Spinal cord (tissue), 9 donors: ENCODE measurements at regions not wholly inside any gene's neighbourhood (a gene's known extent, or its start where the extent isn't known, plus 50 kb on each side); places are given as distances from the start of the nearest gene placed in this dataset.
A peak's percentile ranks its signal among the peaks of the same experiment; 100 is the strongest.

ENCODE experiments used
- DNase-seq, 6 donors: peaks; one replicate each; pipeline versions ENCODE4 v3.0.0 to v3.0.0-alpha.2; 2013 to 2015; ENCODE audit warnings: low spot score in 6 of 6, low read depth in 4 of 6
- H3K27ac ChIP-seq: one replicate; pipeline ENCODE4 v1.5.1; 2013; ENCODE audit warnings: low read depth, low read length, control low read depth
- H3K27me3 ChIP-seq: one replicate; pipeline ENCODE4 v1.6.1; 2013; ENCODE audit warnings: low read length; ENCODE audit not compliant: control insufficient read depth, insufficient read depth
- H3K36me3 ChIP-seq: one replicate; pipeline ENCODE4 v1.6.1; 2013; ENCODE audit warnings: low read length; ENCODE audit not compliant: control insufficient read depth, insufficient read depth
- H3K4me1 ChIP-seq: one replicate; pipeline ENCODE4 v1.6.1; 2013; ENCODE audit warnings: low read length; ENCODE audit not compliant: control insufficient read depth, insufficient read depth
- H3K4me3 ChIP-seq: one replicate; pipeline ENCODE4 v1.5.1; 2013; ENCODE audit warnings: low read depth, low read length, control low read depth
- H3K9me3 ChIP-seq: one replicate; pipeline ENCODE4 v1.6.1; 2013; ENCODE audit warnings: low read length; ENCODE audit not compliant: control insufficient read depth, insufficient read depth
- WGBS: methylation state at CpG from one replicate; pipeline ENCODE4 v1.1.5; 2013; ENCODE audit warnings: missing lambda C conversion rate; ENCODE audit not compliant: insufficient coverage; 5-methylcytosine and 5-hydroxymethylcytosine counted together
- donor health status: healthy.

- 76% methylated on average over 5 of the region's 5 CpGs for WGBS
- H3K27me3 ChIP-seq = no peaks in the 10 kb centered on the region
- no peaks in the 10 kb centered on the region for H3K36me3 ChIP-seq
- H3K9me3 ChIP-seq = peaks cover 3% of the 10 kb centered on the region
- no peak overlapping the region for H3K27ac ChIP-seq
- peak in 1 of 6 donors; percentile 72 for DNase-seq
- no peak overlapping the region for H3K4me3 ChIP-seq
- H3K4me1 ChIP-seq = no peaks in the 10 kb centered on the region
Observed at GRCh38 chr9:7375013-7375511, 424.5 kb downstream of the DMAC1 start.

- Histone ChIP-seq H3K9me3 (no peaks in the 10 kb centered on the region), H3K36me3 (no peaks in the 10 kb centered on the region), H3K27me3 (no peaks in the 10 kb centered on the region), H3K4me1 (no peaks in the 10 kb centered on the region), H3K4me3 (no peak overlapping the region), H3K27ac (no peak overlapping the region)
- 93% methylated on average over 2 of the region's 3 CpGs for WGBS
- no peak for DNase-seq
Observed at GRCh38 chr9:7370988-7371387, 428.6 kb downstream of the DMAC1 start.

DNA sequence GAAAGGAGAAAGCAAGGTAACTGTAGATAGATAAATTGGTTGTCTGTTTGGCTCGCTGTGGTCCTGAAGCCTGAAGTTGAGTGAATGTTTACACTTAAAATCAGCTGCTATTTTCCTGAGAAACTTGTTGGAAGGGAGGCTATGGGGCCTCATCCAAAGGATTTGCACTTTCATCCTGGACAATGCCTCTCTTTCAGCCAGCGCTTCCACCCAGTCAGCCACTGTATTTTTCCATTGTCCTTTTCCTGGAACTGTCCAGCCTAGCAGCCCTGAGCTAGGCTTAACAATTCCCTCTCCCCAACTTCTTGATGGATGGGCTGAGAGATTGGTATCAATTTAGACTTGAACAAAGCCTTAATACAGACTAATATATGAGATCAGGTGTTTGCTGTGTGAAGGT lies 429.2 kb downstream of the DMAC1 start:
- no peak for DNase-seq

DNA sequence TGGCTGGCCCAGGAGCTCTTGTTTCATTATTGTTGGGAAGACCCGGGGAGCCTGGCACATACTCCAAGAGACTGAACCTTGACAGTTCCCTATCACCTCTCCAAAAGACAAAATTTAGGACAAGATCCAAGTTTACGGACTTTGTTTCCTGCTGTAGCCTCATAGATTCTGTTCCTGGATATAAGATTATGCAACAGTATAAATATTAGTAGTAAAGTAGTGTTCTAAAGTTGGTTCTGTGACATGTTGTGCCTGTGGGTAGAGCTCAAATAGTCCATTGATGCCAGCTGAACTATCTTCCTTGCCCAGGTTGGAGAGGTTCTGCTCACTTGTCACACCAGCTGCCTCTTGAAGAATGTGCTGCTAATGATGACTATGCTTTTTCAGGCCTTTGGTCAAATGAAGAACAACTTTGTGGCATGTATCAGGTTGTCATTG lies 430.2 kb downstream of the DMAC1 start:
- DNase-seq = no peak
- Histone ChIP-seq H3K27me3 (no peaks in the 10 kb centered on the region), H3K27ac (no peak overlapping the region), H3K9me3 (no peaks in the 10 kb centered on the region), H3K4me3 (no peak overlapping the region), H3K4me1 (no peaks in the 10 kb centered on the region), H3K36me3 (no peaks in the 10 kb centered on the region)
- WGBS = no CpG with 5 or more reads among the region's 2 CpGs

More for the DNA sequence above, 429.2 kb downstream of the DMAC1 start:
- H3K36me3 ChIP-seq = no peaks in the 10 kb centered on the region
- H3K27ac ChIP-seq = no peak overlapping the region
- H3K27me3 ChIP-seq = no peaks in the 10 kb centered on the region
- no peaks in the 10 kb centered on the region for H3K4me1 ChIP-seq
- no peaks in the 10 kb centered on the region for H3K9me3 ChIP-seq
- 75% methylated on average over 1 of the region's 2 CpGs for WGBS
- H3K4me3 ChIP-seq = no peak overlapping the region

GRCh38 chr9:7368410-7369292 lies 430.9 kb downstream of the DMAC1 start:
- H3K4me1 ChIP-seq = no peaks in the 10 kb centered on the region
- no peaks in the 10 kb centered on the region for H3K27me3 ChIP-seq
- no peaks in the 10 kb centered on the region for H3K36me3 ChIP-seq
- DNase-seq = no peak
- no peaks in the 10 kb centered on the region for H3K9me3 ChIP-seq
- WGBS = 66% methylated on average over 5 of the region's 6 CpGs
- no peak overlapping the region for H3K27ac ChIP-seq
- no peak overlapping the region for H3K4me3 ChIP-seq

DNA sequence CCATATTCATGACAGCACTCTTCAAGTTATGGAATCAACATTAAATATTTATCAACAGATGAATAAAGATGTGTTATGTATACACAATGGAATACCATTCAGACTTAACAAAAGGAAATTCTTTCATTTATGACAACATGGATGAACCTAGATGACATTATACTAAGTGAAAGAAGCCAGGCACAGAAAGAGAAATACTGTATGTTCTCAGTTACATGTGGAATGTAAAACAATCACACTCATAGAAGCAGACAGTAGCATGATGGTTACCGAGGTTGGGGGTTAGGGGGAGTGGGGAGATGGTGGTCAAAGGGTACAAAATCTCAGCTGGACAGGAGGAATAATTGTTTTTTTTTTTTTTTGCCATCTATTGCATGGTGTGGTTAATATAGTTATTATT lies 431.9 kb downstream of the DMAC1 start:
- WGBS = no CpG with 5 or more reads among the region's 1 CpG
- Histone ChIP-seq H3K27ac (no peak overlapping the region), H3K36me3 (no peaks in the 10 kb centered on the region), H3K27me3 (no peaks in the 10 kb centered on the region), H3K9me3 (no peaks in the 10 kb centered on the region), H3K4me1 (no peaks in the 10 kb centered on the region), H3K4me3 (no peak overlapping the region)
- no peak for DNase-seq

- H3K27me3 ChIP-seq = no peaks in the 10 kb centered on the region
- H3K27ac ChIP-seq = no peak overlapping the region
- DNase-seq = no peak
- no peaks in the 10 kb centered on the region for H3K4me1 ChIP-seq
- WGBS = 75% methylated on average over 1 of the region's 1 CpG
- H3K9me3 ChIP-seq = no peaks in the 10 kb centered on the region
- no peak overlapping the region for H3K4me3 ChIP-seq
- H3K36me3 ChIP-seq = no peaks in the 10 kb centered on the region
Observed at GRCh38 chr9:7366121-7366520, 433.5 kb downstream of the DMAC1 start.

- no peaks in the 10 kb centered on the region for H3K36me3 ChIP-seq
- H3K4me3 ChIP-seq = no peak overlapping the region
- no peaks in the 10 kb centered on the region for H3K4me1 ChIP-seq
- H3K27me3 ChIP-seq = no peaks in the 10 kb centered on the region
- H3K9me3 ChIP-seq = no peaks in the 10 kb centered on the region
- no peak for DNase-seq
- WGBS = 85% methylated on average over 2 of the region's 4 CpGs
- no peak overlapping the region for H3K27ac ChIP-seq
Observed at GRCh38 chr9:7363777-7364477, 435.7 kb downstream of the DMAC1 start.

- no peaks in the 10 kb centered on the region for H3K36me3 ChIP-seq
- WGBS = 50% methylated on average over 3 of the region's 4 CpGs
- H3K27me3 ChIP-seq = no peaks in the 10 kb centered on the region
- H3K4me3 ChIP-seq = no peak overlapping the region
- H3K9me3 ChIP-seq = no peaks in the 10 kb centered on the region
- DNase-seq = no peak
- no peak overlapping the region for H3K27ac ChIP-seq
- no peaks in the 10 kb centered on the region for H3K4me1 ChIP-seq
Observed at GRCh38 chr9:7360513-7360912, 439.1 kb downstream of the DMAC1 start.
